ENCODE measurements at regions not wholly inside any gene's neighbourhood (a gene's known extent, or its start where the extent isn't known, plus 50 kb on each side); places are given as distances from the start of the nearest gene placed in this dataset.
"Not testable (repeated sequence)": the region's sequence is repeated elsewhere in the genome, so short reads cannot be mapped to it uniquely, and the experiment has no call there.

DNA sequence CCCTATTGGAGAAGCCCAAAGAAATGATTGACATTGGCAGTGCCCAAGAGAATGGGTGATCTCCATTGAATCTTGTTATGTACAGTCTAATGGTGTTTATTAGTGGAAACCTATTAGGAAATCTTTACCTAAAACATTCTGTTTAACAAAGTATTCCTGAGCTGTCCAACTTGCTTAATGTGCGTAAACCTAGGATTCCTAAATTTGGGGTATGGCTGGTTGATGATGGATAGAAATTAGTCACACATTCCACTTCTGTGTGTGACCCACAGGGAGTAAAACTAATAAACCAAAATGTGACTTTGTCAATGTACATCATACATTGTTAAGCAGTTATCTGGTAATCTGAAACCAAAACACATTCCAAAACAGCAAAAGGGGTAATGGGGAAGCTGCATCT, 761.3 kb downstream of the FSCB start:
- Histone ChIP-seq H3K4me3 (ENCODE audit: low read length) (no peak overlapping the region), H3K36me3 (ENCODE audit: control insufficient read depth, insufficient read depth, low read length) (no peaks in the 10 kb centered on the region), H3K4me1 (ENCODE audit: control insufficient read depth, insufficient read depth, low read length) (no peaks in the 10 kb centered on the region), H3K9me3 (ENCODE audit: control insufficient read depth, low read depth, low read length) (no peaks in the 10 kb centered on the region), H3K27me3 (ENCODE audit: control insufficient read depth, insufficient read depth, low read length) (no peaks in the 10 kb centered on the region), H3K27ac (ENCODE audit: low read length) (no peak overlapping the region)
- DNase-seq: no peak
- no CpG with 5 or more reads among the region's 1 CpG for WGBS (ENCODE audit: insufficient coverage, low lambda C conversion rate)

DNA sequence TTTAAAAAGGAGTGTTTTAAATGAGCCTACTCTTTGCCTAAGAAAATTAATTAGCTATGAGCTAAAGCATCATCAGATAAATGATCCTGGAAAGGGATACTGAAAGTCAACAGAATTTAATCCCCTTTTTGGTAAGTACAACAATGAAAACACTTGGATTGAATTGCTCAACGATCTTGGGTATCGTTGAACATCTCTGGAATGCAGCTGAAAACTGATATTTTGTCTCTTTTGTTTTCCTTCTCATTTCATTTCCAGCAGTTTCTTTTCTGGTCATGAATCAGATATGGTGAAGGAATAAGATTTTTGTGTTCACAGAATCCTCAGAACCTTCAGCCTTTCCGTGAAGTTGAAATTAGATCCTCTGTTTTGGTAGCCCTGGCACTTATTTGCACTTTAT, 771.2 kb downstream of the FSCB start:
- WGBS (ENCODE audit: insufficient coverage, low lambda C conversion rate): 100% methylated on average over 1 of the region's 3 CpGs
- H3K9me3 ChIP-seq (ENCODE audit: control insufficient read depth, low read depth, low read length): no peaks in the 10 kb centered on the region
- H3K36me3 ChIP-seq (ENCODE audit: control insufficient read depth, insufficient read depth, low read length): no peaks in the 10 kb centered on the region
- H3K27me3 ChIP-seq (ENCODE audit: control insufficient read depth, insufficient read depth, low read length): no peaks in the 10 kb centered on the region
- H3K4me3 ChIP-seq (ENCODE audit: low read length): no peak overlapping the region
- no peak overlapping the region for H3K27ac ChIP-seq (ENCODE audit: low read length)
- DNase-seq: no peak
- H3K4me1 ChIP-seq (ENCODE audit: control insufficient read depth, insufficient read depth, low read length): no peaks in the 10 kb centered on the region

DNA sequence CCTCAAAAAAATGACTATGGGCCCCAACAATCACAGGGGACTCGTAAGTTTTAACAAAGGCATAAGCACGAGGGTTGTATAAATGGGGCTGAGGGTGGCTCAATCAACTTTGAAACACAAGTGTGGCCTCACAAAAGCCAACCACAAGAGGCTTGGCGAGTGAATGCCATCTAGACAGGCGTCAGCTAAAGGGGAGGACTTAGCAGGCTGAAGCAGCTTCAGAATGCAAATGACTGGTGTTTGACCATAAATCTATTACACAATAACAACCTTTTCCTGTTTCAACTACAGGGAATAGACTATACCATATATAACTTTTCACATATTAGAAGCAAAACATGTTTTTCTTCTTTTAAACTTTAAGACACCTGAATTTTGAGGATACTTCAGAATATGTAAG, 777.9 kb downstream of the FSCB start:
- Histone ChIP-seq H3K9me3 (ENCODE audit: control insufficient read depth, low read depth, low read length) (no peaks in the 10 kb centered on the region), H3K27me3 (ENCODE audit: control insufficient read depth, insufficient read depth, low read length) (no peaks in the 10 kb centered on the region), H3K4me3 (ENCODE audit: low read length) (no peak overlapping the region), H3K27ac (ENCODE audit: low read length) (no peak overlapping the region), H3K36me3 (ENCODE audit: control insufficient read depth, insufficient read depth, low read length) (no peaks in the 10 kb centered on the region), H3K4me1 (ENCODE audit: control insufficient read depth, insufficient read depth, low read length) (no peaks in the 10 kb centered on the region)
- no peak for DNase-seq
- no CpG with 5 or more reads among the region's 4 CpGs for WGBS (ENCODE audit: insufficient coverage, low lambda C conversion rate)

DNA sequence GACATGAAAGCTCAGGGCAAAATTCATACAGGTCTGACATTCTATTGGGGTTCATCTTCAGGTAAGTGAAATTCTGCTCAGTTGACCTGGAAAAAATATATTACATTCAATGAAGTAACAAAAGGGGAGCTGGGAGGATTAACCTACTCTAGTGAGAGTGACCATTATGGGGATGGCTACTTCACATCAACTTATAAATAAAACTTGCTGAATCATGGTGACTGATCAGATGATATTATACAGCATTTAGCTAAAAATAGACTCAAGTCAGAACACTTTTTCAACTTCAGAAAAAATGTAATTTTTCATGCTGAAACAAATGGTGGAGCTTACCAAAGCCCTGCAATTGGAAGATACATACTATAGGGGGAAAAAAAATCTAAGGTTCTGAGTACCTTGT, 800.2 kb downstream of the FSCB start:
- Histone ChIP-seq H3K4me3 (ENCODE audit: low read length) (no peak overlapping the region), H3K27me3 (ENCODE audit: control insufficient read depth, insufficient read depth, low read length) (no peaks in the 10 kb centered on the region), H3K36me3 (ENCODE audit: control insufficient read depth, insufficient read depth, low read length) (no peaks in the 10 kb centered on the region), H3K9me3 (ENCODE audit: control insufficient read depth, low read depth, low read length) (no peaks in the 10 kb centered on the region), H3K27ac (ENCODE audit: low read length) (no peak overlapping the region), H3K4me1 (ENCODE audit: control insufficient read depth, insufficient read depth, low read length) (no peaks in the 10 kb centered on the region)
- no peak for DNase-seq

DNA sequence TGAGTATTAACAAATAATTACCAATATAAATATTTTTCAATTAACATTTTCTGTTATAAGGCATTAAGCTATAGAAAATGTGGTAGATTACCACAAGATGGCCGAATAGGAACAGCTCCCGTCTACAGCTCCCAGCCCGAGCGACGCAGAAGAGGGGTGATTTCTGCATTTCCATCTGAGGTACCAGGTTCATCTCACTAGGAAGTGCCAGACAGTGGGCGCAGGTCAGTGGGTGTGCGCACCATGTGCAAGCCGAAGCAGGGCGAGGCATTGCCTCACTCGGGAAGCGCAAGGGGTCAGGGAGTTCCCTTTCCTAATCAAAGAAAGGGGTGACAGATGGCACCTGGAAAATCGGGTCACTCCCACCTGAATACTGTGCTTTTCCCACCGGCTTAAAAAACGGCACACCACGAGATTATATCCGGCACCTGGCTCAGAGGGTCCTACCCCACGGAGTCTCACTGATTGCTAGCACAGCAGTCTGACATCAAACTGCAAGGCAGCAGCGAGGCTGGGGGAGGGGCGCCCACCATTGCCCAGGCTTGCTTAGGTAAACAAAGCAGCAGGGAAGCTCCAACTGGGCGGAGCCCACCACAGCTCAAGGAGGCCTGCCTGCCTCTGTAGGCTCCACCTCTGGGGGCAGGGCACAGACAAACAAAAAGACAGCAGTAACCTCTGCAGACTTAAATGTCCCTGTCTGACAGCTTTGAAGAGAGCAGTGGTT, 808.4 kb downstream of the FSCB start:
- not testable (repeated sequence) for DNase-seq; H3K27me3 ChIP-seq (ENCODE audit: control insufficient read depth, insufficient read depth, low read length); H3K4me1 ChIP-seq (ENCODE audit: control insufficient read depth, insufficient read depth, low read length); H3K27ac ChIP-seq (ENCODE audit: low read length); H3K9me3 ChIP-seq (ENCODE audit: control insufficient read depth, low read depth, low read length); H3K36me3 ChIP-seq (ENCODE audit: control insufficient read depth, insufficient read depth, low read length); H3K4me3 ChIP-seq (ENCODE audit: low read length)
- no CpG with 5 or more reads among the region's 20 CpGs for WGBS (ENCODE audit: insufficient coverage, low lambda C conversion rate)

DNA sequence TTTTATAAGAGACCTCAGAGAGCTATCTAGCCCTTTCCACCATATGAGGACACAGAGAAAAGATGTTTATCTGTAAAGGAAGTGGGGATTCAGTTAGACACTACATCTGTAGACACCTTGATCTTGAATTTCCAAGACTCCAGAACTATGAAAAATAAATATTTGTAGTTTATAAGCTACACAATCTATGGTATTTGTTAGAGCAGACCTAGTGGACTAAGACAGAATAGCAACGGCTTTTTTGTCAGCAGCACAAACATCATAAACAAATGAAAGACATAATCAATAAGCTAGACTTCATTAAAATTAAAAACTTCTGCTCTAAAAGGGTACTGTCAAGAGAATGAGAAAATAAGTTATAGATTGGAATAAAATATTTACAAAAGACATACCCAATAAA, 810.1 kb downstream of the FSCB start:
- Histone ChIP-seq H3K36me3 (ENCODE audit: control insufficient read depth, insufficient read depth, low read length) (no peaks in the 10 kb centered on the region), H3K9me3 (ENCODE audit: control insufficient read depth, low read depth, low read length) (no peaks in the 10 kb centered on the region), H3K4me3 (ENCODE audit: low read length) (no peak overlapping the region), H3K4me1 (ENCODE audit: control insufficient read depth, insufficient read depth, low read length) (no peaks in the 10 kb centered on the region), H3K27me3 (ENCODE audit: control insufficient read depth, insufficient read depth, low read length) (no peaks in the 10 kb centered on the region), H3K27ac (ENCODE audit: low read length) (no peak overlapping the region)
- WGBS (ENCODE audit: insufficient coverage, low lambda C conversion rate): 100% methylated on average over 1 of the region's 1 CpG
- DNase-seq: no peak

DNA sequence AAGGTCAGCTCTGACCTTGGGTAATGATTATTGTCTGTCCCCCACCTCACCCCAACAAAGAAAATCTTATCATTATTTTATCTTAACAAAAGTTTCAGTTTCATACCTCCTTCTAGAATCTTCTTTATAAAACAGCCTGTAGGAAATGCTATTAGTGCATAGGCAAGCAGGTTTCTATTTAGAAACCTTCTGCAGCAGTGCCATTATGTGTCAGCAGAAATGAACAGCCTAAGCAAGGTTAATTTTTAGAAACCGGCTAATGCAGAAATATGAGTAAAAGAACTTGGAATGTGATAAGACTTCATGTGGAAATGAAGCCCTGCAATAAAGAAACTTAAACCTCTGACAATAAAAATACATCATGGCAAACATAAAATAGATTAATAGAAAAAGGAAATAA, 814.4 kb downstream of the FSCB start:
- no peaks in the 10 kb centered on the region for H3K36me3 ChIP-seq (ENCODE audit: control insufficient read depth, insufficient read depth, low read length)
- no peaks in the 10 kb centered on the region for H3K4me1 ChIP-seq (ENCODE audit: control insufficient read depth, insufficient read depth, low read length)
- peak overlapping the region; percentile 49 for H3K27ac ChIP-seq (ENCODE audit: low read length)
- no peaks in the 10 kb centered on the region for H3K27me3 ChIP-seq (ENCODE audit: control insufficient read depth, insufficient read depth, low read length)
- H3K4me3 ChIP-seq (ENCODE audit: low read length): no peak overlapping the region
- peak; percentile 16 to 52 for DNase-seq
- WGBS (ENCODE audit: insufficient coverage, low lambda C conversion rate): 67% methylated on average over 1 of the region's 1 CpG
- no peaks in the 10 kb centered on the region for H3K9me3 ChIP-seq (ENCODE audit: control insufficient read depth, low read depth, low read length)

DNA sequence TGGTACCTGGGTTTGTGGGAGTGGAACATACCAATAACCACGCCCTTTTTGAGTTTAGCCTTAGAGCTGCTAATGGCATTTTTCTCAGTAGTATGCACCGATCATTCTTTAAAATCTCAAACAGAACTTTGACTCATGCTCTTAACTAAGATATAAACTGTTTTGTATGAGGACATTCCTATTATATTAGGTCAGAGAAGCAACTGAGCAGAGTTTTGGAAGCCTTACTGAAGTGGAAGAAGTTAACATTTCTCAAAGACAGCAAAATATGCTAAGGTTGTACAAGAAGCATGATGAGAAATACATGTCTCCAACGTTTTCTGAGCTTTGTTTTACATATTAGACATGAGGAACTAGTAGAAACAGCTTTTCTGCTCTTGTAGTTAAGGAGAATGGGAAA, 819.2 kb downstream of the FSCB start:
- Histone ChIP-seq H3K4me3 (ENCODE audit: low read length) (no peak overlapping the region), H3K4me1 (ENCODE audit: control insufficient read depth, insufficient read depth, low read length) (no peaks in the 10 kb centered on the region), H3K27ac (ENCODE audit: low read length) (no peak overlapping the region), H3K36me3 (ENCODE audit: control insufficient read depth, insufficient read depth, low read length) (no peaks in the 10 kb centered on the region), H3K27me3 (ENCODE audit: control insufficient read depth, insufficient read depth, low read length) (no peaks in the 10 kb centered on the region), H3K9me3 (ENCODE audit: control insufficient read depth, low read depth, low read length) (no peaks in the 10 kb centered on the region)
- DNase-seq: peak in 1 of 2 donors; percentile 27
- WGBS (ENCODE audit: insufficient coverage, low lambda C conversion rate): 60% methylated on average over 1 of the region's 3 CpGs

DNA sequence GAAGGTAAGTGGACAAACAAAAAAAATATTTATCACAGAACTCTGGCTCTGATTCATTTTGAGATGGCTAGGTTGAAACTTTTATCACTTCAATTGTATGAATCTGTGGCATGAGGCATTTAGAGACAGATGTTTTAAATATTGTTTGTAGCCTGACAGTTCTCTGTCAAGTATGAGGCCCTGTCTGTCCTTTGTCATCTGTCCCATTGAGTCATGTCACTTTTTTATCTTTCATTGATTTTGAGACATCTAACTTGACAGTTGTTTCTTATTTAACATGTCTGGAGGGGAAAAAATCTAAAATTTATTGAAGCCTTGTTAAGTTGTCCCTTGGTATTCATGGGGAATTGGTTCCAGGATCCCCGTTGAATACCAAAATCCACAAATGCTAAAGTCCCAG, 829.5 kb downstream of the FSCB start:
- no peaks in the 10 kb centered on the region for H3K9me3 ChIP-seq (ENCODE audit: control insufficient read depth, low read depth, low read length)
- no peaks in the 10 kb centered on the region for H3K36me3 ChIP-seq (ENCODE audit: control insufficient read depth, insufficient read depth, low read length)
- H3K4me1 ChIP-seq (ENCODE audit: control insufficient read depth, insufficient read depth, low read length): no peaks in the 10 kb centered on the region
- H3K27me3 ChIP-seq (ENCODE audit: control insufficient read depth, insufficient read depth, low read length): no peaks in the 10 kb centered on the region
- H3K27ac ChIP-seq (ENCODE audit: low read length): no peak overlapping the region
- no peak overlapping the region for H3K4me3 ChIP-seq (ENCODE audit: low read length)
- no CpG with 5 or more reads among the region's 1 CpG for WGBS (ENCODE audit: insufficient coverage, low lambda C conversion rate)
- DNase-seq: no peak

DNA sequence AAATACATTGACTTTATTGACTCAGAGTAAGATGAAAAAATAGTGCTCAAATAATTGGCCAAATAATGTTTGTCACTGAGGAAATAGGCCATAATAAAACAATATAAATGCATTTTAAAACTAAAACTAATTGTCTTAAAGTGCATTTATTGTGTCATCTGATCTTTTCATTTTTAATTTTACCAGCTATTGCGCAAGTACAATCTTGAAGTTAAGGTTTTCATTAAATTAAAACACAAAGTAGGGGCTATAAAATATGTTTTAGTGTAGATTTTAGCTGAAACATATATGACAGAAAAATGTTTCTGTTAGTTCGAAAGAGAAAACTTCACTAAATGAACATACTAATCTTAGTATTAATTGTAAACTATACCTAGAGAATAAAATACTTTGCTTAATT, 832.8 kb downstream of the FSCB start:
- no peaks in the 10 kb centered on the region for H3K36me3 ChIP-seq (ENCODE audit: control insufficient read depth, insufficient read depth, low read length)
- no peaks in the 10 kb centered on the region for H3K9me3 ChIP-seq (ENCODE audit: control insufficient read depth, low read depth, low read length)
- no peak for DNase-seq
- H3K4me3 ChIP-seq (ENCODE audit: low read length): no peak overlapping the region
- no peak overlapping the region for H3K27ac ChIP-seq (ENCODE audit: low read length)
- no peaks in the 10 kb centered on the region for H3K4me1 ChIP-seq (ENCODE audit: control insufficient read depth, insufficient read depth, low read length)
- WGBS (ENCODE audit: insufficient coverage, low lambda C conversion rate): 100% methylated on average over 2 of the region's 2 CpGs
- no peaks in the 10 kb centered on the region for H3K27me3 ChIP-seq (ENCODE audit: control insufficient read depth, insufficient read depth, low read length)

DNA sequence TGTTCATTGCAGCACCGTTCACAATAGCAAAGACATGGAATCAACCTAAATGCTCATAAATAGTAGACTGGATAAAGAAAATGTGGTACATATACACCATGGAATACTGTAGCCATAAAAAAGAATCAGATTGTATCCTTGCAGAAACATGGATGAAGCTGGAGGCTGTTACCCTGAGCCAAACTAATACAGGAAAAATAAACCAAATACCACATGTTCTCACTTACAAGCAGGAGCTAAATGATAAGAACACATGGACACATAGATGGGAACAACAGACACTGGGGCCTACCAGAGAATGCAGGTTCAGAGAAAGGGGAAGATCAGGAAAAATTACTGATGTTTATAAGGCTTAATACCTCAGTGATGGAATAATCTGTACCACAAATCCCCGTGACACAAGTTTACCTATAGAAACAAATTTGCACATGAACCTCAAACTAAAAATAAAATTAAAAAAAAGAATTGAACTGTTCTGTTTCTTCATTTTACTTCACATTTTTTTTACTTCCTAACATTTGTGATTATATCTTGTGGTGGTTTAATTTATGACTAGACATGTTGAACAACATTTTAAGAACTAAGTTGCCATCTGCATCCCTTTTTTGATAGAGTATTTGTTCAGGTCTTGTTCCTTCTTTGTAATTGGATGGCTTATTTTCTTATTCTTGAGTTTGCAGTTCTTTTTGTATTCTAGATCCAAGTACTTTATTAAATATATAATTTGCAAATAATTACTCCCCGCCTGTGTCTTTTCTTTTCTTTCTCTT, 835.2 kb downstream of the FSCB start:
- 94% methylated on average over 2 of the region's 3 CpGs for WGBS (ENCODE audit: insufficient coverage, low lambda C conversion rate)
- no peak overlapping the region for H3K27ac ChIP-seq (ENCODE audit: low read length)
- H3K27me3 ChIP-seq (ENCODE audit: control insufficient read depth, insufficient read depth, low read length): no peaks in the 10 kb centered on the region
- no peaks in the 10 kb centered on the region for H3K9me3 ChIP-seq (ENCODE audit: control insufficient read depth, low read depth, low read length)
- no peaks in the 10 kb centered on the region for H3K36me3 ChIP-seq (ENCODE audit: control insufficient read depth, insufficient read depth, low read length)
- no peak overlapping the region for H3K4me3 ChIP-seq (ENCODE audit: low read length)
- DNase-seq: no peak
- no peaks in the 10 kb centered on the region for H3K4me1 ChIP-seq (ENCODE audit: control insufficient read depth, insufficient read depth, low read length)

Measured in large intestine (tissue), 3 donors.